Activated naive CD8-positive, alpha-beta T cell treated with anti-CD3 and anti-CD28 coated beads, Interleukin-2, amount 50 U/mL, for 16 hours (primary cell): ENCODE measurements at regions not wholly inside any gene's neighbourhood (a gene's known extent, or its start where the extent isn't known, plus 50 kb on each side); places are given as distances from the start of the nearest gene placed in this dataset.
"Not testable (repeated sequence)": the region's sequence is repeated elsewhere in the genome, so short reads cannot be mapped to it uniquely, and the experiment has no call there.

Source experiments
- DNase-seq: peaks from one replicate; pipeline ENCODE4 v3.0.0-alpha.2; 2020; ENCODE audit warnings: low read depth, low spot score

GRCh38 chr5:125081101-125081500 lies 334.7 kb upstream of the ZNF608 start:
- DNase-seq, result no peak

- no peak for DNase-seq
Observed at GRCh38 chr5:125083981-125084380, 337.5 kb upstream of the ZNF608 start.

GRCh38 chr5:125085797-125086505 lies 339.5 kb upstream of the ZNF608 start:
- DNase-seq, result no peak

GRCh38 chr5:125088522-125089105 lies 342.2 kb upstream of the ZNF608 start:
- DNase-seq, result no peak

- DNase-seq, result not testable (repeated sequence)
Observed at GRCh38 chr5:125092138-125092537, 345.7 kb upstream of the ZNF608 start.

GRCh38 chr5:125093776-125094175 lies 347.3 kb upstream of the ZNF608 start:
- DNase-seq, result no peak

- no peak for DNase-seq
Observed at GRCh38 chr5:125100342-125100741, 353.9 kb upstream of the ZNF608 start.

GRCh38 chr5:125100951-125101350 lies 354.5 kb upstream of the ZNF608 start:
- no peak for DNase-seq

GRCh38 chr5:125103459-125103858 lies 357.0 kb upstream of the ZNF608 start:
- no peak for DNase-seq

- DNase-seq, result no peak
Observed at GRCh38 chr5:125106271-125106670, 359.8 kb upstream of the ZNF608 start.

- DNase-seq, result no peak
Observed at GRCh38 chr5:125106881-125107280, 360.4 kb upstream of the ZNF608 start.

- no peak for DNase-seq
Observed at GRCh38 chr5:125109293-125109692, 362.9 kb upstream of the ZNF608 start.

- DNase-seq, result no peak
Observed at GRCh38 chr5:125109816-125110215, 363.4 kb upstream of the ZNF608 start.

- no peak for DNase-seq
Observed at GRCh38 chr5:125112196-125112595, 365.8 kb upstream of the ZNF608 start.

GRCh38 chr5:125113328-125113727 lies 366.9 kb upstream of the ZNF608 start:
- DNase-seq, result no peak

- DNase-seq, result no peak
Observed at GRCh38 chr5:125115195-125115525, 368.7 kb upstream of the ZNF608 start.

GRCh38 chr5:125117566-125117965 lies 371.1 kb upstream of the ZNF608 start:
- no peak for DNase-seq

- DNase-seq, result no peak
Observed at GRCh38 chr5:125120012-125120411, 373.6 kb upstream of the ZNF608 start.

- DNase-seq, result no peak
Observed at GRCh38 chr5:125125031-125125823, 378.8 kb upstream of the ZNF608 start.

- no peak for DNase-seq
Observed at GRCh38 chr5:125126050-125126449, 379.6 kb upstream of the ZNF608 start.

GRCh38 chr5:125129151-125129806 lies 382.8 kb upstream of the ZNF608 start:
- DNase-seq, result no peak

- DNase-seq, result no peak
Observed at GRCh38 chr5:125130591-125130990, 384.2 kb upstream of the ZNF608 start.
